ENCODE measurements at regions not wholly inside any gene's neighbourhood (a gene's known extent, or its start where the extent isn't known, plus 50 kb on each side); places are given as distances from the start of the nearest gene placed in this dataset.

GRCh38 chr13:34588362-34588761 is 353.7 kb upstream of the NBEA start:
- H3K4me3 ChIP-seq (ENCODE audit: low read length): no peak overlapping the region

GRCh38 chr13:34589581-34589980 is 352.5 kb upstream of the NBEA start:
- Histone ChIP-seq H3K4me3 (ENCODE audit: low read length) (no peak overlapping the region), H3K36me3 (replicated peaks; ENCODE audit: low read depth, low read length) (no peaks in the 10 kb centered on the region), H3K79me2 (ENCODE audit: low read length) (no peaks in the 10 kb centered on the region), H3K4me2 (ENCODE audit: low read length) (no peak overlapping the region), H2AFZ (ENCODE audit: low read depth, low read length) (no peak overlapping the region), H3K9ac (ENCODE audit: low read length) (no peak overlapping the region), H3K4me1 (ENCODE audit: low read length) (no peaks in the 10 kb centered on the region), H3K27ac (ENCODE audit: low read length) (no peak overlapping the region), H3K27me3 (ENCODE audit: low read depth, low read length) (no peaks in the 10 kb centered on the region), H4K20me1 (ENCODE audit: insufficient read depth, low read length) (no peaks in the 10 kb centered on the region), H3K9me3 (ENCODE audit: insufficient read depth, low read length) (no peaks in the 10 kb centered on the region)
- TF ChIP-seq EZH2phosphoT487 (IDR thresholded peaks at IDR 0.05; ENCODE audit: low read depth): no peak
- TF ChIP-seq CTCF (IDR thresholded peaks at IDR 0.05; ENCODE audit: low read depth, low read length): no peak

More at GRCh38 chr13:34588362-34588761, 353.7 kb upstream of the NBEA start:
- no peak for TF ChIP-seq CTCF (IDR thresholded peaks at IDR 0.05; ENCODE audit: low read depth, low read length)
- TF ChIP-seq EZH2phosphoT487 (IDR thresholded peaks at IDR 0.05; ENCODE audit: low read depth): no peak
- H3K9me3 ChIP-seq (ENCODE audit: insufficient read depth, low read length): no peaks in the 10 kb centered on the region
- no peaks in the 10 kb centered on the region for H3K36me3 ChIP-seq (replicated peaks; ENCODE audit: low read depth, low read length)
- no peak overlapping the region for H3K4me2 ChIP-seq (ENCODE audit: low read length)
- no peak overlapping the region for H3K27ac ChIP-seq (ENCODE audit: low read length)
- no peak overlapping the region for H3K9ac ChIP-seq (ENCODE audit: low read length)
- no peaks in the 10 kb centered on the region for H4K20me1 ChIP-seq (ENCODE audit: insufficient read depth, low read length)
- no peak overlapping the region for H2AFZ ChIP-seq (ENCODE audit: low read depth, low read length)
- no peaks in the 10 kb centered on the region for H3K27me3 ChIP-seq (ENCODE audit: low read depth, low read length)
- no peaks in the 10 kb centered on the region for H3K4me1 ChIP-seq (ENCODE audit: low read length)
- H3K79me2 ChIP-seq (ENCODE audit: low read length): no peaks in the 10 kb centered on the region

DNA sequence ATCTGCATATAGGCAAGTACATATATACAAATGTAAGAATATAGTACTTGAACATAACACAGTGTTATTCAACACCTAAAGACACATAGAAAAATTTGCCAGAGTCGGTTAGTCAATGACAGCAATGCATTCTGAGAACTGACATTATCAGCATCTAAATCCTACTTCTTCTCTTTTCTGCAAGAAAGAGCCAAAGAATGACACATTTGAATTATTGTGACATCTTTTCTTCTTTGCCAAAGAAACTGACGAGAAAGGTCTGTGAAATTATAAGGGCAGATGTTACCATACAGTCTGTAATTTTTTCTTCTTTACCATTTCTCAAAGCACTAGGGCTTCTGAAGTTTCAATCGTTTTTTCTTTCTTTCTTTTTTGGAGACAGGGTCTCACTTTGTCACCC is 350.9 kb upstream of the NBEA start:
- no peaks in the 10 kb centered on the region for H3K36me3 ChIP-seq (replicated peaks; ENCODE audit: low read depth, low read length)
- H3K9ac ChIP-seq (ENCODE audit: low read length): no peak overlapping the region
- no peak overlapping the region for H3K4me2 ChIP-seq (ENCODE audit: low read length)
- H4K20me1 ChIP-seq (ENCODE audit: insufficient read depth, low read length): no peaks in the 10 kb centered on the region
- H3K27ac ChIP-seq (ENCODE audit: low read length): no peak overlapping the region
- no peaks in the 10 kb centered on the region for H3K79me2 ChIP-seq (ENCODE audit: low read length)
- H3K4me3 ChIP-seq (ENCODE audit: low read length): no peak overlapping the region
- no peaks in the 10 kb centered on the region for H3K27me3 ChIP-seq (ENCODE audit: low read depth, low read length)
- H3K4me1 ChIP-seq (ENCODE audit: low read length): no peaks in the 10 kb centered on the region
- TF ChIP-seq EZH2phosphoT487 (IDR thresholded peaks at IDR 0.05; ENCODE audit: low read depth) (no peak), CTCF (IDR thresholded peaks at IDR 0.05; ENCODE audit: low read depth, low read length) (no peak)
- no peak overlapping the region for H2AFZ ChIP-seq (ENCODE audit: low read depth, low read length)
- H3K9me3 ChIP-seq (ENCODE audit: insufficient read depth, low read length): no peaks in the 10 kb centered on the region

- Histone ChIP-seq H3K79me2 (ENCODE audit: low read length) (no peaks in the 10 kb centered on the region), H3K4me3 (ENCODE audit: low read length) (no peak overlapping the region), H3K4me2 (ENCODE audit: low read length) (no peak overlapping the region), H3K36me3 (replicated peaks; ENCODE audit: low read depth, low read length) (no peaks in the 10 kb centered on the region), H3K27me3 (ENCODE audit: low read depth, low read length) (no peaks in the 10 kb centered on the region), H4K20me1 (ENCODE audit: insufficient read depth, low read length) (no peaks in the 10 kb centered on the region), H3K9ac (ENCODE audit: low read length) (no peak overlapping the region), H3K4me1 (ENCODE audit: low read length) (no peaks in the 10 kb centered on the region), H2AFZ (ENCODE audit: low read depth, low read length) (no peak overlapping the region), H3K9me3 (ENCODE audit: insufficient read depth, low read length) (no peaks in the 10 kb centered on the region), H3K27ac (ENCODE audit: low read length) (no peak overlapping the region)
- TF ChIP-seq EZH2phosphoT487 (IDR thresholded peaks at IDR 0.05; ENCODE audit: low read depth) (no peak), CTCF (IDR thresholded peaks at IDR 0.05; ENCODE audit: low read depth, low read length) (no peak)
Observed at GRCh38 chr13:34591900-34592529, 350.1 kb upstream of the NBEA start.

Data from OCI-LY3 (cell line).